Mesothelial cell of epicardium (in vitro differentiated cells): ENCODE measurements at regions not wholly inside any gene's neighbourhood (a gene's known extent, or its start where the extent isn't known, plus 50 kb on each side); places are given as distances from the start of the nearest gene placed in this dataset.

ENCODE experiments used
- DNase-seq, 2 experiments: peaks; one replicate each; pipeline ENCODE4 v3.0.0; 2021; ENCODE audit warnings: low spot score in 2 of 2; ENCODE audit not compliant: unreplicated experiment in 2 of 2
- H3K27ac Mint-ChIP-seq: 2 replicates; pipeline ENCODE4 v1.8.0; 2021; ENCODE audit warnings: mixed read lengths
- H3K27me3 Mint-ChIP-seq: 2 replicates; pipeline ENCODE4 v1.8.0; 2021; ENCODE audit warnings: low read depth, mixed read lengths
- H3K36me3 Mint-ChIP-seq: 2 replicates; pipeline ENCODE4 v1.8.0; 2021; ENCODE audit warnings: mixed read lengths
- H3K4me1 Mint-ChIP-seq: 2 replicates; pipeline ENCODE4 v1.8.0; 2021; ENCODE audit warnings: mixed read lengths
- H3K4me3 Mint-ChIP-seq: 2 replicates; pipeline ENCODE4 v1.8.0; 2021; ENCODE audit warnings: mild to moderate bottlenecking, moderate library complexity, mixed read lengths
- H3K9me3 Mint-ChIP-seq: 2 replicates; pipeline ENCODE4 v1.8.0; 2021; ENCODE audit warnings: mixed read lengths
- TF ChIP-seq, protein P1 (sequence below): fragments of 200-600 bp; sonication (generic); IDR thresholded peaks from one replicate; pipeline ENCODE4 v1.5.0; 2021; ENCODE audit warnings: antibody characterized with exemption; ENCODE audit not compliant: unreplicated experiment

DNA sequence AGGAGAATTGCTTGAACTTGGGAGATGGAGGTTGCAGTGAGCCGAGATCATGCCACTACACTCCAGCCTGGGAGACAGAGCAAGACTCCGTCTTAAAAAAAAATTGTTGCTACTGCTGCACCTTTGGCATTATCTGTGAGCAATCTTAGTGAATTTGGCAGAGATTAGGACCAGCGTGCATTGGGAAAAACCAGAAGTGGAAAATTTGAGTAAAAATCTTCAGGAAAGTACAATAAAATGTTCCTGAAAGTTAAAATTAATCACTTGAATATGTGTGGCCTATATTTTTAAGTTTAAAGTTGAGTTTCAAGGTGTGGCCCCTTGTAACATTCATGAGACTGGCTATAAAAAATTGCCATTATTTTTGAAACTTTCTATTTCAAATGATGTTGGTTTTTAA lies 85.1 kb downstream of the SPRY1 start:
- TF ChIP-seq, protein P1, sequence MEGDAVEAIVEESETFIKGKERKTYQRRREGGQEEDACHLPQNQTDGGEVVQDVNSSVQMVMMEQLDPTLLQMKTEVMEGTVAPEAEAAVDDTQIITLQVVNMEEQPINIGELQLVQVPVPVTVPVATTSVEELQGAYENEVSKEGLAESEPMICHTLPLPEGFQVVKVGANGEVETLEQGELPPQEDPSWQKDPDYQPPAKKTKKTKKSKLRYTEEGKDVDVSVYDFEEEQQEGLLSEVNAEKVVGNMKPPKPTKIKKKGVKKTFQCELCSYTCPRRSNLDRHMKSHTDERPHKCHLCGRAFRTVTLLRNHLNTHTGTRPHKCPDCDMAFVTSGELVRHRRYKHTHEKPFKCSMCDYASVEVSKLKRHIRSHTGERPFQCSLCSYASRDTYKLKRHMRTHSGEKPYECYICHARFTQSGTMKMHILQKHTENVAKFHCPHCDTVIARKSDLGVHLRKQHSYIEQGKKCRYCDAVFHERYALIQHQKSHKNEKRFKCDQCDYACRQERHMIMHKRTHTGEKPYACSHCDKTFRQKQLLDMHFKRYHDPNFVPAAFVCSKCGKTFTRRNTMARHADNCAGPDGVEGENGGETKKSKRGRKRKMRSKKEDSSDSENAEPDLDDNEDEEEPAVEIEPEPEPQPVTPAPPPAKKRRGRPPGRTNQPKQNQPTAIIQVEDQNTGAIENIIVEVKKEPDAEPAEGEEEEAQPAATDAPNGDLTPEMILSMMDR = no peak
- no peaks in the 10 kb centered on the region for H3K27me3 Mint-ChIP-seq
- H3K36me3 Mint-ChIP-seq = no peaks in the 10 kb centered on the region
- H3K4me3 Mint-ChIP-seq = no peak overlapping the region
- no peak for DNase-seq
- peaks cover 40% of the 10 kb centered on the region for H3K4me1 Mint-ChIP-seq
- no peaks in the 10 kb centered on the region for H3K9me3 Mint-ChIP-seq
- no peak overlapping the region for H3K27ac Mint-ChIP-seq

DNA sequence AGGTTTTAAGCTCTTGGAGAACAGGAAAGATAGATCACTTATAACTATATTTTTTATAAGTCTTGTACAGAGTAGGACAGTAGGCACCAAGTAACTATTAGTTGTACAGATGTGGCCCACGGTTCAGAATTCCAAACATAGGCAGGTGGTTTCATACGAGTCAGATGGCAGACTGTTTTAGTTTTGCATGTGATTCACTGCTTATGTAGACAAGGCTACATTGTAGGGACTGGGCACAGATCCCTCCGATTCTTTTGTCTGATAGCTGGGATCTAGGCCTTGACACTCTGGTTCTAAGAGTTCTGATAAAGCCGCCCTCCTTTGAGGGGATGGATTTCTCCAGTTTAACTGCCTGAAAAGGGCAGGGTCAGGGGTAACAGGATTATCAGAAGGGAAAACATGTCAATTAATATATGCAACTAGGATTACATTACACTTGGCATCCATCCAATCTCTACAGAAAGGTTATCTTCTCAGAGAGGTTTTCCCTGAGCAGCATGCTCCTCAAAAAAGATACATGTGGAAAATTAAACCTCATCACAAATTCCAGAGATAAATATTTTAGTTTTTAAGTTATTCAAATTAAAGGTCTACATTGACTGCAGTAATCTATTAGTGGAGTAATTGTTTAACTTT lies 87.8 kb downstream of the SPRY1 start:
- Mint-ChIP-seq H3K9me3 (no peaks in the 10 kb centered on the region), H3K27ac (no peak overlapping the region), H3K27me3 (no peaks in the 10 kb centered on the region), H3K36me3 (no peaks in the 10 kb centered on the region), H3K4me3 (no peak overlapping the region), H3K4me1 (peaks cover 17% of the 10 kb centered on the region)
- no peak for DNase-seq
- TF ChIP-seq, protein P1 = no peak

DNA sequence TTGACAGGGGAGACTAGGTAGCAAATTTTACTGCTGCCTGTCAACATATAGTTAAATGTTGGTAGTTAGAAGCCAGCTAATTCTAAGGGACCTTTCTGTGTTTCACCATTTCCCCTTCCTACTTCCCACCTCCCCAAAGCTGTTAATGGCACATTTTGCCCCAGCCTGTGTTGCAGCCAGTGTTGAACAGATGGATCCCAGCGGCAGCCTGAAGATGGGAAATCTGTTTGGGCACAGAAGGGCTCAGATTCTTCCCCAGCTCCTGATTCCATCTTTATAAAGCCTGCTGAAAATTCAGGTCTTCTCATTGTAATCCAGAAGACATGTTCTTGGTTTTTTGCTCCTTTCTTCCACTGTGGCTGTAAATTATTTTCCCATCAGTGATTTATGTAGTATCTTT lies 89.0 kb downstream of the SPRY1 start:
- H3K4me3 Mint-ChIP-seq = no peak overlapping the region
- H3K36me3 Mint-ChIP-seq = no peaks in the 10 kb centered on the region
- H3K27ac Mint-ChIP-seq = no peak overlapping the region
- TF ChIP-seq, protein P1 = no peak
- DNase-seq = no peak
- H3K27me3 Mint-ChIP-seq = no peaks in the 10 kb centered on the region
- H3K9me3 Mint-ChIP-seq = peaks cover 3% of the 10 kb centered on the region
- peaks cover 11% of the 10 kb centered on the region for H3K4me1 Mint-ChIP-seq

DNA sequence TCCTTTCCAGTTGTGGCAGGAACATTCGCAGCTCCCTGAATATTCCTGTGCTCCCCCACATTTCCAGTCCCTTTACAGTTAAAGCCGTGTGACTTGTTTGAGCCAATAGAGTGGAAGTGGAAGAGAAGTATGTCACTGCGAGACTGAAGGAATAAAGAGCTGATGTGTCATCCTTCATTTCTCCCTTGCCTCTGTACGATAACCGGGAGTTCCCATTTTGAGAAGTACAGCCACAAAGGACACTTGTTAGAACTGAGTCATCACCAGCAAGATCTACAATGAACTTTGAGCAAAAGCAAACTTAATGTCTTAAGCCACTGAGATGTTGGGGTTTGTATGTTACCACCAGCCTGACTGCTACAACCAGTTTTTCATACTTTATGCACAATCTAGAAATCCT lies 92.3 kb downstream of the SPRY1 start:
- no peaks in the 10 kb centered on the region for H3K36me3 Mint-ChIP-seq
- H3K4me1 Mint-ChIP-seq = peaks cover 14% of the 10 kb centered on the region
- no peaks in the 10 kb centered on the region for H3K27me3 Mint-ChIP-seq
- TF ChIP-seq, protein P1 = no peak
- peaks cover 7% of the 10 kb centered on the region for H3K9me3 Mint-ChIP-seq
- H3K27ac Mint-ChIP-seq = no peak overlapping the region
- H3K4me3 Mint-ChIP-seq = no peak overlapping the region
- DNase-seq = no peak

DNA sequence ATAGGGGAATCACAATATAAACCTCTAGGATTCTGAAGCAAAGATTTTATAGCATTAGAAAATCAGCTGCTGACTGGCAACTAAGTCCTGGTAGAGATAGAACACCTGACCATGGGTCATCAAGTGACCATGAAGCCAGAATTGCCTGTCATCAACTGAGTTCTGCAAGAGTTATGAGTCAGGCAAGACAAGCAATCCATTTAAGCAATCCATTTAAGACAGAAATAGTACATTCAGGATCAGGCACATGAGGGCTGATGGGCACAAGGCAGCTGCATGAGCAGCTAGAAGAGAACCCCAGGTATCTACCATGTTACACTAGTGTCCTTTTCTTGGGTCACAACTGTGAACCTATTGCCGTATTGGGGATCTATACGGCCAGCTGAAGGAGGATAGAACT lies 98.9 kb downstream of the SPRY1 start:
- Mint-ChIP-seq H3K9me3 (peaks cover 21% of the 10 kb centered on the region), H3K4me1 (peaks cover 3% of the 10 kb centered on the region), H3K36me3 (peaks cover 4% of the 10 kb centered on the region), H3K27me3 (no peaks in the 10 kb centered on the region), H3K4me3 (no peak overlapping the region), H3K27ac (no peak overlapping the region)
- DNase-seq = no peak
- TF ChIP-seq, protein P1 = no peak

DNA sequence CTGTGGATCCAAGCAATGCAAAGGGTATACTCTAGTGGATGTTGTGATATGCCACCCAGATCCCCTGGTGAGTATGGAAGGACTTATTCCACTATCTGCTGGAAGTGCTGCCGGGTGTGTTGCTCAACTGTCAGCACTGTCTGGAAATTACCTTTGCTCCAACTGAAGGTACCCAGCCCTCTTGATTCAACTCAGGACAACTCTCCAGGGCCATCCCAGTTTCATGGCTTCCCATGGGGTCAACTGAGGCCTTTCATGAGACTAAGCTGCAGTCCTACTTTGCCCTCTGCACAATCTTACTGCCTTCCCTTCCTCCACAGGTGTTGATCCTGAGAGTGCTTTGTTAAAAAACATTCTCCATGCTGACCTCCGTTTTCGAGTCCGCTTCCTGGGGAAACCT lies 99.8 kb downstream of the SPRY1 start:
- Mint-ChIP-seq H3K27me3 (no peaks in the 10 kb centered on the region), H3K9me3 (peaks cover 22% of the 10 kb centered on the region), H3K4me1 (peaks cover 4% of the 10 kb centered on the region), H3K27ac (no peak overlapping the region), H3K36me3 (peaks cover 4% of the 10 kb centered on the region), H3K4me3 (no peak overlapping the region)
- TF ChIP-seq, protein P1 = no peak
- DNase-seq = no peak
